ENCODE measurements at regions not wholly inside any gene's neighbourhood (a gene's known extent, or its start where the extent isn't known, plus 50 kb on each side); places are given as distances from the start of the nearest gene placed in this dataset.

GRCh38 chr4:25493466-25493865 lies 116.4 kb downstream of the ANAPC4 start:
- Histone ChIP-seq H3K9me3 (ENCODE audit: control insufficient read depth in 2 of 3, insufficient read depth in 1 of 3, low read length in 3 of 3) (no peaks in the 10 kb centered on the region), H3K4me1 (ENCODE audit: control insufficient read depth in 2 of 3, insufficient read depth in 2 of 3, low read depth in 1 of 3, low read length in 3 of 3) (no peaks in the 10 kb centered on the region), H3K9ac (ENCODE audit: low read length in 3 of 3) (no peak overlapping the region), H3K27ac (ENCODE audit: low read depth in 2 of 2, low read length in 2 of 2) (no peak overlapping the region), H3K27me3 (ENCODE audit: control insufficient read depth, insufficient read depth, low read length) (no peaks in the 10 kb centered on the region), H3K4me3 (ENCODE audit: low read length in 3 of 3) (no peak overlapping the region), H3K36me3 (ENCODE audit: control insufficient read depth in 2 of 3, insufficient read depth in 3 of 3, low read length in 3 of 3) (no peaks in the 10 kb centered on the region)
- TF ChIP-seq, protein P1, sequence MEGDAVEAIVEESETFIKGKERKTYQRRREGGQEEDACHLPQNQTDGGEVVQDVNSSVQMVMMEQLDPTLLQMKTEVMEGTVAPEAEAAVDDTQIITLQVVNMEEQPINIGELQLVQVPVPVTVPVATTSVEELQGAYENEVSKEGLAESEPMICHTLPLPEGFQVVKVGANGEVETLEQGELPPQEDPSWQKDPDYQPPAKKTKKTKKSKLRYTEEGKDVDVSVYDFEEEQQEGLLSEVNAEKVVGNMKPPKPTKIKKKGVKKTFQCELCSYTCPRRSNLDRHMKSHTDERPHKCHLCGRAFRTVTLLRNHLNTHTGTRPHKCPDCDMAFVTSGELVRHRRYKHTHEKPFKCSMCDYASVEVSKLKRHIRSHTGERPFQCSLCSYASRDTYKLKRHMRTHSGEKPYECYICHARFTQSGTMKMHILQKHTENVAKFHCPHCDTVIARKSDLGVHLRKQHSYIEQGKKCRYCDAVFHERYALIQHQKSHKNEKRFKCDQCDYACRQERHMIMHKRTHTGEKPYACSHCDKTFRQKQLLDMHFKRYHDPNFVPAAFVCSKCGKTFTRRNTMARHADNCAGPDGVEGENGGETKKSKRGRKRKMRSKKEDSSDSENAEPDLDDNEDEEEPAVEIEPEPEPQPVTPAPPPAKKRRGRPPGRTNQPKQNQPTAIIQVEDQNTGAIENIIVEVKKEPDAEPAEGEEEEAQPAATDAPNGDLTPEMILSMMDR (IDR thresholded peaks at IDR 0.05; ENCODE audit: borderline replicate concordance, extremely low read depth, insufficient read depth) = no peak
- no peak for DNase-seq
- FAIRE-seq = no peak
- intact Hi-C loops (cut with DNase I) = no loop called here

DNA sequence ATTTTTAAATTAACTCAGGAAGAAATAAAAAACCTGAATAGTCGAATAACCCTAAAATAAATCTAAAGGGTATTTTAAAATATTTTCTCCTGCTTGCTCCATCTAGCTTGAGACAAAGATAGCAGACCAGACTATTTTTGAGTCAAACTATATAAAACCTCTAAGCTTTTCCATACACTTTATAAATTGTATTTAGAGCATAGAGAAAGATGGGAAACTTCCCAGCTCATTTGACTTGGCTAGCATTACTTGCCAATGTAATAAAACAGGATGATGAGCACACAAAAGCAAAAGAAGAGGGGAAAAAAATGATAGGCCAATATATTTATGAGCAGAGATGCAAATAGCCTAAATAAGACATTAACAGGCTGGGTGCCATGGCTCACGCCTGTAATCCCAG lies 117.1 kb downstream of the ANAPC4 start:
- Histone ChIP-seq H3K4me1 (ENCODE audit: control insufficient read depth in 2 of 3, insufficient read depth in 2 of 3, low read depth in 1 of 3, low read length in 3 of 3) (no peaks in the 10 kb centered on the region), H3K27me3 (ENCODE audit: control insufficient read depth, insufficient read depth, low read length) (no peaks in the 10 kb centered on the region), H3K9ac (ENCODE audit: low read length in 3 of 3) (no peak overlapping the region), H3K4me3 (ENCODE audit: low read length in 3 of 3) (no peak overlapping the region), H3K27ac (ENCODE audit: low read depth in 2 of 2, low read length in 2 of 2) (no peak overlapping the region), H3K36me3 (ENCODE audit: control insufficient read depth in 2 of 3, insufficient read depth in 3 of 3, low read length in 3 of 3) (no peaks in the 10 kb centered on the region), H3K9me3 (ENCODE audit: control insufficient read depth in 2 of 3, insufficient read depth in 1 of 3, low read length in 3 of 3) (no peaks in the 10 kb centered on the region)
- intact Hi-C loops (cut with DNase I) = no loop called here
- FAIRE-seq (no peak), DNase-seq (no peak)
- TF ChIP-seq, protein P1 (IDR thresholded peaks at IDR 0.05; ENCODE audit: borderline replicate concordance, extremely low read depth, insufficient read depth) = no peak

DNA sequence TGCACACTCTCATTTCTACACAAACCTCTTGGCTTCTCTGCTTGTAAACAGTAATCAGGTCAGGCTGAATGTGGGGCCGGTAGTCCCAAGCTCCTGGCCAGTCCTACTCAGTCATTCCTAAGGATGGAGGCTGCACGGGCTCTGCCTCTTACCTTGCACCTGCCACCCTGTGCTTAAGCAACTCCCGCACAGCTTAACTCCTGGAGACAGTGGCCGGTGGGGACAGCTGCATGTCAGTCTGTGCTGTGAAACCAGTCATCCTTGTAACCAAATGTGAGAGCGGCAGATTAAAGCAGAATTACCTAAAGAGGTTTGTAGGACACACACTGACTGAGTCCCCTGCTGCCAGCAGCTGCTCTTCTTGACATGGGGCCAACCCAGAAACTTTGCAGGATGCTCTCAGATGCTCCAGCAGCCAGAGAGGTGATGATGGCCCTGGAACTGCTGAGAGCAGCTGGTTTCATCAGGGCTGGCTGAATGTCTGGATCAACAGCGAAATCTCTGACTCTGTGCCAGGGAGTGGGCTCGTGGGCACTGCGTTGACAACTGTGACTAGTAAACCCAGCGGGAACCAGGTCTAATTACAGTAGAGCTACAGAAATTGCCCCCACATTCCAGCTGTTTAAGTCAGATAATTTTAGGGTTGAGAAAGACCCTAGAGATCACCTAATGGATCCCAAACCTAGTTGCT lies 123.7 kb downstream of the ANAPC4 start:
- DNase-seq = peak in 2 of 5 donors; percentile 12 to 23
- Histone ChIP-seq H3K4me1 (ENCODE audit: control insufficient read depth in 2 of 3, insufficient read depth in 2 of 3, low read depth in 1 of 3, low read length in 3 of 3) (no peaks in the 10 kb centered on the region), H3K4me3 (ENCODE audit: low read length in 3 of 3) (no peak overlapping the region), H3K9ac (ENCODE audit: low read length in 3 of 3) (no peak overlapping the region), H3K9me3 (ENCODE audit: control insufficient read depth in 2 of 3, insufficient read depth in 1 of 3, low read length in 3 of 3) (peaks cover 0 to 3% (median 0%) of the 10 kb centered on the region in 3 donors), H3K36me3 (ENCODE audit: control insufficient read depth in 2 of 3, insufficient read depth in 3 of 3, low read length in 3 of 3) (no peaks in the 10 kb centered on the region), H3K27me3 (ENCODE audit: control insufficient read depth, insufficient read depth, low read length) (no peaks in the 10 kb centered on the region), H3K27ac (ENCODE audit: low read depth in 2 of 2, low read length in 2 of 2) (no peak overlapping the region)
- TF ChIP-seq, protein P1 (IDR thresholded peaks at IDR 0.05; ENCODE audit: borderline replicate concordance, extremely low read depth, insufficient read depth) = no peak
- intact Hi-C loops (cut with DNase I) = no loop called here
- FAIRE-seq = no peak

DNA sequence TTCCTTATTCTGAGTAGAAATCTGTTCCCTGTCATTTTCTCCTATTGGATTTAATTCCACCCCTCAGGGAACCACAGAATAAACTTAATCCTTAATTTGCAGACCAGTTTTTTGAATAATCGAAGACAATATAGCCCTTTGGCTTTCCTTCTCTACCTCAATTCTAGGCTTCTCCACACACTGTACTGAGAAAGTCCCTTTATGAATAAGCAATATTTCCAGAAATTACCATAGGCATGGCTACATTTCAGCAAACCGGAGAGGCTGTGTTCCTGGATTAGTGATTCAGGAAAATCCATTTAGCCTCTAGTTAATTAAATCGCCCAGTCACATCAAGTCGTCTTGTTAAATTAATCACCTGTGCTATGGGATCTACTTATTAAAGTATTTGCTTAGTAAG lies 125.1 kb downstream of the ANAPC4 start:
- H3K9me3 ChIP-seq (ENCODE audit: control insufficient read depth in 2 of 3, insufficient read depth in 1 of 3, low read length in 3 of 3) = peaks cover 0 to 3% (median 0%) of the 10 kb centered on the region in 3 donors
- no peak overlapping the region for H3K9ac ChIP-seq (ENCODE audit: low read length in 3 of 3)
- no peak overlapping the region for H3K4me3 ChIP-seq (ENCODE audit: low read length in 3 of 3)
- H3K36me3 ChIP-seq (ENCODE audit: control insufficient read depth in 2 of 3, insufficient read depth in 3 of 3, low read length in 3 of 3) = no peaks in the 10 kb centered on the region
- FAIRE-seq (no peak), DNase-seq (no peak)
- no peaks in the 10 kb centered on the region for H3K27me3 ChIP-seq (ENCODE audit: control insufficient read depth, insufficient read depth, low read length)
- intact Hi-C loops (cut with DNase I) = no loop called here
- no peak overlapping the region for H3K27ac ChIP-seq (ENCODE audit: low read depth in 2 of 2, low read length in 2 of 2)
- TF ChIP-seq, protein P1 (IDR thresholded peaks at IDR 0.05; ENCODE audit: borderline replicate concordance, extremely low read depth, insufficient read depth) = no peak
- no peaks in the 10 kb centered on the region for H3K4me1 ChIP-seq (ENCODE audit: control insufficient read depth in 2 of 3, insufficient read depth in 2 of 3, low read depth in 1 of 3, low read length in 3 of 3)
